LNCaP clone FGC (cell line): ENCODE measurements at regions not wholly inside any gene's neighbourhood (a gene's known extent, or its start where the extent isn't known, plus 50 kb on each side); places are given as distances from the start of the nearest gene placed in this dataset.

Experiments used
- DNase-seq: peaks from one replicate; pipeline ENCODE4 v3.0.0-alpha.2; 2011; ENCODE audit warnings: low read depth
- H3K4me3 ChIP-seq: 2 replicates; pipeline ENCODE4 v1.5.1; 2011; ENCODE audit warnings: mild to moderate bottlenecking, low read depth, low read length, control low read depth
- CTCF ChIP-seq: IDR thresholded peaks from 2 replicates; pipeline ENCODE4 v1.5.1; 2012; ENCODE audit warnings: mild to moderate bottlenecking; ENCODE audit not compliant: control insufficient read depth, insufficient read depth; ENCODE audit errors: extremely low read depth

GRCh38 chr4:59727745-59728144 lies 1472.4 kb upstream of the ADGRL3 start:
- TF ChIP-seq CTCF, result no peak
- no peak for DNase-seq
- H3K4me3 ChIP-seq, result no peak overlapping the region

- no peak for DNase-seq
- TF ChIP-seq CTCF, result no peak
Observed at GRCh38 chr4:59728496-59728895, 1471.6 kb upstream of the ADGRL3 start.

GRCh38 chr4:59729321-59729720 lies 1470.8 kb upstream of the ADGRL3 start:
- H3K4me3 ChIP-seq, result no peak overlapping the region
- no peak for DNase-seq
- TF ChIP-seq CTCF, result no peak

More at GRCh38 chr4:59728496-59728895, 1471.6 kb upstream of the ADGRL3 start:
- H3K4me3 ChIP-seq, result no peak overlapping the region

- no peak for TF ChIP-seq CTCF
- no peak for DNase-seq
- H3K4me3 ChIP-seq, result no peak overlapping the region
Observed at GRCh38 chr4:59748433-59748832, 1451.7 kb upstream of the ADGRL3 start.

- no peak for TF ChIP-seq CTCF
- no peak overlapping the region for H3K4me3 ChIP-seq
- no peak for DNase-seq
Observed at GRCh38 chr4:59759082-59759825, 1440.9 kb upstream of the ADGRL3 start.

- DNase-seq, result no peak
- TF ChIP-seq CTCF, result no peak
- H3K4me3 ChIP-seq, result no peak overlapping the region
Observed at GRCh38 chr4:59762344-59762743, 1437.8 kb upstream of the ADGRL3 start.
